ENCODE measurements at regions not wholly inside any gene's neighbourhood (a gene's known extent, or its start where the extent isn't known, plus 50 kb on each side); places are given as distances from the start of the nearest gene placed in this dataset.

GRCh38 chr3:68239542-68239941 is 585.1 kb upstream of the SUCLG2 start:
- Histone ChIP-seq H4K20me1 (replicated peaks; ENCODE audit: control insufficient read depth, extremely low read depth, insufficient read depth, low read length) (no peaks in the 10 kb centered on the region), H3K9ac (replicated peaks; ENCODE audit: extremely low read depth, insufficient read depth, low read length) (no peak overlapping the region), H3K4me1 (ENCODE audit: control insufficient read depth, extremely low read depth, insufficient read depth, low read length) (no peaks in the 10 kb centered on the region), H3K4me2 (ENCODE audit: insufficient read depth, low read length) (no peak overlapping the region), H3K36me3 (ENCODE audit: control insufficient read depth in 2 of 2, extremely low read depth in 1 of 2, insufficient read depth in 2 of 2, low read length in 2 of 2) (no peaks in the 10 kb centered on the region), H2AFZ (ENCODE audit: low read depth, low read length) (no peak overlapping the region), H3K4me3 (replicated peaks in 1 of 3; ENCODE audit: insufficient read depth in 1 of 3, low read depth in 1 of 3, low read length in 3 of 3) (no peak overlapping the region), H3K9me1 (replicated peaks; ENCODE audit: control insufficient read depth, extremely low read depth, insufficient read depth, low read length) (no peaks in the 10 kb centered on the region), H3K27me3 (ENCODE audit: control insufficient read depth in 2 of 2, insufficient read depth in 2 of 2, low read length in 2 of 2) (no peaks in the 10 kb centered on the region), H3K27ac (ENCODE audit: insufficient read depth, low read depth, low read length) (no peak overlapping the region), H3K79me2 (ENCODE audit: control insufficient read depth, insufficient read depth, low read length) (no peaks in the 10 kb centered on the region), H3K9me3 (replicated peaks; ENCODE audit: control insufficient read depth, insufficient read depth, low read length) (peaks cover 2% of the 10 kb centered on the region)
- CTCF ChIA-PET: no interaction called here
- DNase-seq (ENCODE audit: low read depth, low spot score) (no peak), FAIRE-seq (no peak)
- intact Hi-C loops (cut with micrococcal nuclease): no loop called here
- POLR2A ChIA-PET: no interaction called here
- dilution Hi-C loops (cut with MboI; ENCODE audit: extremely low pct_ligation_motif_present, low sequenced_read_pairs): no loop called here
- TF ChIP-seq CTCF (IDR thresholded peaks at IDR 0.05; ENCODE audit: extremely low read depth in 1 of 2, insufficient read depth in 1 of 2, low read depth in 1 of 2, low read length in 2 of 2) (no peak), JUN (IDR thresholded peaks at IDR 0.05; ENCODE audit: borderline replicate concordance, insufficient read depth, insufficient read length, low read depth) (no peak), GATA2 (IDR thresholded peaks at IDR 0.05; ENCODE audit: insufficient read depth, insufficient read length, low read depth, low read length) (no peak), POLR2A (IDR thresholded peaks at IDR 0.05; ENCODE audit: low read depth, low read length) (no peak), MYC (IDR thresholded peaks at IDR 0.05; ENCODE audit: low read depth, low read length) (no peak), EZH2 (IDR thresholded peaks at IDR 0.05; ENCODE audit: borderline replicate concordance, low read depth, low read length, severe bottlenecking) (no peak)
- BruUV-seq (replicated peaks): no TSS peak

DNA sequence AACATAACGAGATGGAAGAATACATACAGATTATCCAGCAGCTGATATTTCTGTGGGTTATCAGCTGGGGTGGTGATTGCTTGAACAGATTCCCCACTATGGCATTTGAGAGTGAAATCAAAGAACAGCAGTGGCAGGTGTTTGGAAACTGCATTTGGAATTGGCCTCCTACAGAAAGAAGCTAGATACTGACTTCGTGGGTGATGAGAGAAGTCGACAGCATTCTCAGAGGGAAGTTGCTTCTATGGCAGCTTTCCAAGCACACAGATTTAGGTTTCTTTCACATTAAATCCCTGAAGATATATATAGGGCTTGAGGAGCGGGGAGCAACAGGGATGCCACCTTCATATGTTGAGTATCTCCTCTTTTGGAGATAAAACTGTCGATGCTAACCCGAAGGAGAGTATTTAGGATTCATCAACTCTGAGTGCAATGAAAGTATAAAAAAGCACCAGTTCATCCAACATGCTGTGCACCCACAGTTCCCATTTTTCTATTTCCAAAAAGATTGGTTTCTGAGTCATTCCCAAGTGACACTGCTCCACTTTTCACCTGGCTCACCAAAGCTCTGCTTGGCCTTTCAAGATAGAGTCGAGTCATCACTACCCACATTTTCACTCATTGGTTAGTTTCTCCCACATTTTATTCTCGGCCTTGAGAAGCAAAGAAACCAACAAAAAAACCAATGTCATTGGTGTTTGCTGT is 579.8 kb upstream of the SUCLG2 start:
- dilution Hi-C loops (cut with MboI; ENCODE audit: extremely low pct_ligation_motif_present, low sequenced_read_pairs): no loop called here
- Histone ChIP-seq H3K4me2 (ENCODE audit: insufficient read depth, low read length) (no peak overlapping the region), H3K79me2 (ENCODE audit: control insufficient read depth, insufficient read depth, low read length) (no peaks in the 10 kb centered on the region), H3K27ac (ENCODE audit: insufficient read depth, low read depth, low read length) (no peak overlapping the region), H4K20me1 (replicated peaks; ENCODE audit: control insufficient read depth, extremely low read depth, insufficient read depth, low read length) (no peaks in the 10 kb centered on the region), H3K4me1 (ENCODE audit: control insufficient read depth, extremely low read depth, insufficient read depth, low read length) (no peaks in the 10 kb centered on the region), H3K9me3 (replicated peaks; ENCODE audit: control insufficient read depth, insufficient read depth, low read length) (peaks cover 2% of the 10 kb centered on the region), H3K9me1 (replicated peaks; ENCODE audit: control insufficient read depth, extremely low read depth, insufficient read depth, low read length) (no peaks in the 10 kb centered on the region), H3K27me3 (ENCODE audit: control insufficient read depth in 2 of 2, insufficient read depth in 2 of 2, low read length in 2 of 2) (no peaks in the 10 kb centered on the region), H3K36me3 (ENCODE audit: control insufficient read depth in 2 of 2, extremely low read depth in 1 of 2, insufficient read depth in 2 of 2, low read length in 2 of 2) (no peaks in the 10 kb centered on the region), H3K4me3 (replicated peaks in 1 of 3; ENCODE audit: insufficient read depth in 1 of 3, low read depth in 1 of 3, low read length in 3 of 3) (no peak overlapping the region), H2AFZ (ENCODE audit: low read depth, low read length) (no peak overlapping the region), H3K9ac (replicated peaks; ENCODE audit: extremely low read depth, insufficient read depth, low read length) (no peak overlapping the region)
- ChIA-PET CTCF (no interaction called here), POLR2A (no interaction called here)
- no peak for DNase-seq (ENCODE audit: low read depth, low spot score)
- FAIRE-seq: no peak
- no peak for TF ChIP-seq JUN (IDR thresholded peaks at IDR 0.05; ENCODE audit: borderline replicate concordance, insufficient read depth, insufficient read length, low read depth)
- TF ChIP-seq POLR2A (IDR thresholded peaks at IDR 0.05; ENCODE audit: low read depth, low read length): no peak
- TF ChIP-seq CTCF (IDR thresholded peaks at IDR 0.05; ENCODE audit: extremely low read depth in 1 of 2, insufficient read depth in 1 of 2, low read depth in 1 of 2, low read length in 2 of 2): no peak
- no peak for TF ChIP-seq EZH2 (IDR thresholded peaks at IDR 0.05; ENCODE audit: borderline replicate concordance, low read depth, low read length, severe bottlenecking)
- TF ChIP-seq POLR2AphosphoS5 (IDR thresholded peaks at IDR 0.05; ENCODE audit: insufficient read depth, low read depth, low read length): no peak
- no peak for TF ChIP-seq MYC (IDR thresholded peaks at IDR 0.05; ENCODE audit: low read depth, low read length)
- no peak for TF ChIP-seq GATA2 (IDR thresholded peaks at IDR 0.05; ENCODE audit: insufficient read depth, insufficient read length, low read depth, low read length)
- no peak for TF ChIP-seq MAX (IDR thresholded peaks at IDR 0.05; ENCODE audit: insufficient read depth, insufficient read length)
- BruUV-seq (replicated peaks): no TSS peak
- intact Hi-C loops (cut with micrococcal nuclease): no loop called here

Data from endothelial cell of umbilical vein (primary cell).